ENCODE measurements at regions not wholly inside any gene's neighbourhood (a gene's known extent, or its start where the extent isn't known, plus 50 kb on each side); places are given as distances from the start of the nearest gene placed in this dataset.

DNA sequence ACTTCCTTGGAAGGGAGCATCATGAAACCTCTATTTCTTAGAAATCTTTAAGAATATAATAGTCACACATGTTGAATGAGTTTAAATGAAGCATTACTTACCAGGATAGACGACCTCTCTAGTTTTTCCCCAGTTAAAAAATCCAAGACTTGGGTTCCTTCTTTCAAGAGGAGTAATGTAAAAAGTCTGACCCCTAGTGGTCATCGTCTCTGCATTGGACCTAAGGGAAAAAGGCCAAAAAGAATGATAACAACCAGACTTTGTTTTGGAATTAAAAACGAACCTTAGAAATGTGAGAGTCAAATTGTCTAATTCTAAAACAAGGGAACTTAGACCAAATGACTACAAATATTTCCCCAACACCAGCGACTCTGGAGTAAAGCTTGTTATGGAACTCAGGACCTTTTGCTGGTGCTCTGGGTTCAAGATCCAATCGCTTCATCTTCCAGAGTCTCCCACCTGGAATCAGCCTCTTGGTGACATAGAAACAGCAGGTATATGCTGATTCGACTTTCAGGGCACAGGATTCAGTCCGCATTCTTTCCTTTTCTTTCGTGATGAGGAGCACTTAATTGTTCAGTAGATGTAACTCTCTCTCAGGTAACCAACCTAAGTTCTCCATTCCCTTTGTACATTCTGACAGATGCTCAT lies 214.8 kb upstream of the TPRG1 start:
- no peak overlapping the region for H3K4me2 ChIP-seq
- 22% methylated on average over 8 of the region's 8 CpGs for WGBS (ENCODE audit: missing lambda C conversion rate)
- H3K9me3 ChIP-seq, result no peaks in the 10 kb centered on the region
- TF ChIP-seq EHMT2 (IDR thresholded peaks at IDR 0.05; ENCODE audit: low read depth), result no peak
- TF ChIP-seq ZC3H11A (IDR thresholded peaks at IDR 0.05), result no peak
- peak; percentile 67 for TF ChIP-seq SMC3 (IDR thresholded peaks at IDR 0.05)
- TF ChIP-seq RAD21 (conservative IDR thresholded peaks at IDR 0.05 in 1 of 2, IDR thresholded peaks at IDR 0.05 in 1 of 2), result peak; percentile 62 to 74
- TF ChIP-seq CHD4 (IDR thresholded peaks at IDR 0.05; ENCODE audit: borderline replicate concordance), result no peak
- no peak for TF ChIP-seq CHD2 (IDR thresholded peaks at IDR 0.05; ENCODE audit: low read length, partially characterized antibody)
- no peak for TF ChIP-seq HEYL (CRISPR knock-in tag; IDR thresholded peaks at IDR 0.05)
- TF ChIP-seq, protein P1, sequence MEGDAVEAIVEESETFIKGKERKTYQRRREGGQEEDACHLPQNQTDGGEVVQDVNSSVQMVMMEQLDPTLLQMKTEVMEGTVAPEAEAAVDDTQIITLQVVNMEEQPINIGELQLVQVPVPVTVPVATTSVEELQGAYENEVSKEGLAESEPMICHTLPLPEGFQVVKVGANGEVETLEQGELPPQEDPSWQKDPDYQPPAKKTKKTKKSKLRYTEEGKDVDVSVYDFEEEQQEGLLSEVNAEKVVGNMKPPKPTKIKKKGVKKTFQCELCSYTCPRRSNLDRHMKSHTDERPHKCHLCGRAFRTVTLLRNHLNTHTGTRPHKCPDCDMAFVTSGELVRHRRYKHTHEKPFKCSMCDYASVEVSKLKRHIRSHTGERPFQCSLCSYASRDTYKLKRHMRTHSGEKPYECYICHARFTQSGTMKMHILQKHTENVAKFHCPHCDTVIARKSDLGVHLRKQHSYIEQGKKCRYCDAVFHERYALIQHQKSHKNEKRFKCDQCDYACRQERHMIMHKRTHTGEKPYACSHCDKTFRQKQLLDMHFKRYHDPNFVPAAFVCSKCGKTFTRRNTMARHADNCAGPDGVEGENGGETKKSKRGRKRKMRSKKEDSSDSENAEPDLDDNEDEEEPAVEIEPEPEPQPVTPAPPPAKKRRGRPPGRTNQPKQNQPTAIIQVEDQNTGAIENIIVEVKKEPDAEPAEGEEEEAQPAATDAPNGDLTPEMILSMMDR (IDR thresholded peaks at IDR 0.05), result peak; percentile 63
- no peak for TF ChIP-seq ZFP36 (IDR thresholded peaks at IDR 0.05; ENCODE audit: borderline replicate concordance, partially characterized antibody)
- POLR2A ChIA-PET, result no interaction called here
- ATAC-seq (peak in 1 of 2 experiments; percentile 52; a peak in 3 of 6 replicates), FAIRE-seq (no peak), DNase-seq (ENCODE audit: low read depth in 1 of 2, low spot score in 1 of 2) (peak; percentile 35 to 63)
- H3K4me1 ChIP-seq, result peaks cover 9% of the 10 kb centered on the region; the same call in 2 of the 3 replicates
- no peak overlapping the region; a peak in 1 of 6 replicates for H3K27ac ChIP-seq
- CTCF ChIA-PET, result interaction anchor here (1.0 to 8.4 kb wide), 7 partner anchors 17 to 1217 kb away, joined by 3 to 221 read pairs (median 4); no protein-coding TSS in a partner anchor
- no peak overlapping the region for H3K4me3 ChIP-seq

GRCh38 chr3:188959013-188959412 lies 212.8 kb upstream of the TPRG1 start:
- ATAC-seq (no peak), DNase-seq (ENCODE audit: low read depth in 1 of 2, low spot score in 1 of 2) (no peak), FAIRE-seq (no peak)
- Histone ChIP-seq H3K9me3 (no peaks in the 10 kb centered on the region), H3K27ac (no peak overlapping the region), H3K4me1 (peaks cover 9% of the 10 kb centered on the region; the same call in 2 of the 3 replicates), H3K4me3 (no peak overlapping the region), H3K4me2 (no peak overlapping the region)
- WGBS (ENCODE audit: missing lambda C conversion rate), result 87% methylated on average over 1 of the region's 1 CpG
- ChIA-PET CTCF (no interaction called here), POLR2A (no interaction called here)
- TF ChIP-seq CEBPB (IDR thresholded peaks at IDR 0.05) (no peak), RNF2 (IDR thresholded peaks at IDR 0.05; ENCODE audit: borderline replicate concordance, low read depth) (no peak), ZSCAN20 (CRISPR knock-in tag; IDR thresholded peaks at IDR 0.05) (no peak), REST (IDR thresholded peaks at IDR 0.05) (no peak), POLR2A (IDR thresholded peaks at IDR 0.05; ENCODE audit: low read length) (no peak), RAD21 (conservative IDR thresholded peaks at IDR 0.05 in 1 of 2, IDR thresholded peaks at IDR 0.05 in 1 of 2) (no peak), NFE2L2 (conservative IDR thresholded peaks at IDR 0.05; ENCODE audit: low read length) (no peak), HOXA7 (CRISPR knock-in tag; IDR thresholded peaks at IDR 0.05) (no peak), HOXB5 (CRISPR knock-in tag; IDR thresholded peaks at IDR 0.05) (no peak)
- TF ChIP-seq, protein P2, sequence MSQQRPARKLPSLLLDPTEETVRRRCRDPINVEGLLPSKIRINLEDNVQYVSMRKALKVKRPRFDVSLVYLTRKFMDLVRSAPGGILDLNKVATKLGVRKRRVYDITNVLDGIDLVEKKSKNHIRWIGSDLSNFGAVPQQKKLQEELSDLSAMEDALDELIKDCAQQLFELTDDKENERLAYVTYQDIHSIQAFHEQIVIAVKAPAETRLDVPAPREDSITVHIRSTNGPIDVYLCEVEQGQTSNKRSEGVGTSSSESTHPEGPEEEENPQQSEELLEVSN (IDR thresholded peaks at IDR 0.05; ENCODE audit: borderline replicate concordance, low read depth), result no peak

Measured in A549 (cell line).